Smooth muscle cell (in vitro differentiated cells): ENCODE measurements at regions not wholly inside any gene's neighbourhood (a gene's known extent, or its start where the extent isn't known, plus 50 kb on each side); places are given as distances from the start of the nearest gene placed in this dataset.

Experiments
- DNase-seq: peaks from one replicate; lab custom pipeline; 2025; ENCODE audit not compliant: unreplicated experiment; lab: John Stamatoyannopoulos, UW
- H2AFZ ChIP-seq: fragments of 200-600 bp; sonication (generic); 2 replicates; pipeline ENCODE4 v1.6.0; 2016; ENCODE audit warnings: antibody characterized with exemption, low read depth, mild to moderate bottlenecking
- H3F3A ChIP-seq: fragments of 200-600 bp; sonication (generic); 2 replicates; pipeline ENCODE4 v1.6.0; 2017; ENCODE audit warnings: antibody characterized with exemption, low read depth
- H3K27ac ChIP-seq: fragments of 200-600 bp; sonication (generic); 2 replicates; pipeline ENCODE4 v1.5.1; 2016; ENCODE audit warnings: low read depth, mild to moderate bottlenecking
- H3K27me3 ChIP-seq: fragments of 200-600 bp; sonication (generic); 2 replicates; pipeline ENCODE4 v1.6.1; 2016; ENCODE audit warnings: low read depth, mild to moderate bottlenecking
- H3K36me3 ChIP-seq: fragments of 200-600 bp; sonication (generic); 2 replicates; pipeline ENCODE4 v1.5.1; 2016; ENCODE audit warnings: low read depth
- H3K4me1 ChIP-seq: fragments of 200-600 bp; sonication (generic); 2 replicates; pipeline ENCODE4 v1.5.1; 2016; ENCODE audit warnings: low read depth
- H3K4me2 ChIP-seq: fragments of 200-600 bp; sonication (generic); 2 replicates; pipeline ENCODE4 v1.6.0; 2016; ENCODE audit warnings: mild to moderate bottlenecking
- H3K4me3 ChIP-seq: fragments of 200-600 bp; sonication (generic); 2 replicates; pipeline ENCODE4 v1.5.1; 2016; ENCODE audit warnings: mild to moderate bottlenecking
- H3K79me2 ChIP-seq: fragments of 200-600 bp; sonication (generic); 2 replicates; pipeline ENCODE4 v1.6.0; 2016; ENCODE audit warnings: low read depth, mild to moderate bottlenecking
- H3K9ac ChIP-seq: fragments of 200-600 bp; sonication (generic); 2 replicates; pipeline ENCODE4 v1.6.0; 2016; ENCODE audit warnings: low read depth
- H3K9me3 ChIP-seq: fragments of 200-600 bp; sonication (generic); replicated peaks from 2 replicates; pipeline ENCODE4 v1.5.1; 2016; ENCODE audit warnings: low read depth
- H4K20me1 ChIP-seq: fragments of 200-600 bp; sonication (generic); 2 replicates; pipeline ENCODE4 v1.6.0; 2016; ENCODE audit warnings: low read depth
- WGBS: methylation state at CpG from one replicate; pipeline ENCODE4 v1.1.7; 2016; ENCODE audit warnings: low lambda C conversion rate; 5-methylcytosine and 5-hydroxymethylcytosine counted together
- TF ChIP-seq, protein P1 (sequence below): fragments of 200-600 bp; sonication (generic); IDR thresholded peaks from 2 replicates; pipeline ENCODE4 v1.5.1; 2017; ENCODE audit warnings: borderline replicate concordance, mild to moderate bottlenecking, antibody characterized with exemption; ENCODE audit not compliant: insufficient read depth, poor library complexity, severe bottlenecking

DNA sequence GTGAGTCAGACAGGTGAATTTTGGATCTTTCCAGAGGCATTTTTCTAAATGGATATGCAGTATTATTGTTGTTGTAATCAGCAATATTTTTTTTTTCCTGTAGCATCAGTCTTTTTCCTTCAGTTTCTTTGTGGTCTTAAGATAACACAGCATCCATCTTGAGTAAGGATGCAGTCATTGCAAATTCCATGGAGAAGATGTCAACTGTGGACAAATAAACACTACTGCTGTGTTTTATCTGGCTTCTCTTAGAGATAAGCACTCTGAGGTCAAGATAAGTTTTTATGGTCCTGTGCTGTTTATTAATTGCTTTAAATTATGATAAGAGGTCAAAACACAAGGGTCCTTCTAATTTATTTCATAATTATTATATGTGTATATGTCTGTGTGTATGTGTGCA is 1255.7 kb downstream of the ADGRL3 start:
- TF ChIP-seq, protein P1, sequence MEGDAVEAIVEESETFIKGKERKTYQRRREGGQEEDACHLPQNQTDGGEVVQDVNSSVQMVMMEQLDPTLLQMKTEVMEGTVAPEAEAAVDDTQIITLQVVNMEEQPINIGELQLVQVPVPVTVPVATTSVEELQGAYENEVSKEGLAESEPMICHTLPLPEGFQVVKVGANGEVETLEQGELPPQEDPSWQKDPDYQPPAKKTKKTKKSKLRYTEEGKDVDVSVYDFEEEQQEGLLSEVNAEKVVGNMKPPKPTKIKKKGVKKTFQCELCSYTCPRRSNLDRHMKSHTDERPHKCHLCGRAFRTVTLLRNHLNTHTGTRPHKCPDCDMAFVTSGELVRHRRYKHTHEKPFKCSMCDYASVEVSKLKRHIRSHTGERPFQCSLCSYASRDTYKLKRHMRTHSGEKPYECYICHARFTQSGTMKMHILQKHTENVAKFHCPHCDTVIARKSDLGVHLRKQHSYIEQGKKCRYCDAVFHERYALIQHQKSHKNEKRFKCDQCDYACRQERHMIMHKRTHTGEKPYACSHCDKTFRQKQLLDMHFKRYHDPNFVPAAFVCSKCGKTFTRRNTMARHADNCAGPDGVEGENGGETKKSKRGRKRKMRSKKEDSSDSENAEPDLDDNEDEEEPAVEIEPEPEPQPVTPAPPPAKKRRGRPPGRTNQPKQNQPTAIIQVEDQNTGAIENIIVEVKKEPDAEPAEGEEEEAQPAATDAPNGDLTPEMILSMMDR, result no peak

GRCh38 chr4:62454535-62454934 is 1254.4 kb downstream of the ADGRL3 start:
- no peak overlapping the region for H3K27ac ChIP-seq
- no peaks in the 10 kb centered on the region for H3K9me3 ChIP-seq
- no peaks in the 10 kb centered on the region for H3K27me3 ChIP-seq
- no peak for DNase-seq
- no peaks in the 10 kb centered on the region for H3K36me3 ChIP-seq
- WGBS, result 86% methylated on average over 1 of the region's 1 CpG
- TF ChIP-seq, protein P1, result no peak
- H3K4me1 ChIP-seq, result no peaks in the 10 kb centered on the region
- H3K4me3 ChIP-seq, result no peak overlapping the region
- H3F3A ChIP-seq, result no peaks in the 10 kb centered on the region
- H3K79me2 ChIP-seq, result no peaks in the 10 kb centered on the region
- no peak overlapping the region for H3K9ac ChIP-seq
- no peaks in the 10 kb centered on the region for H4K20me1 ChIP-seq
- H3K4me2 ChIP-seq, result no peak overlapping the region
- H2AFZ ChIP-seq, result no peak overlapping the region

More for the DNA sequence above, 1255.7 kb downstream of the ADGRL3 start:
- H3K4me2 ChIP-seq, result no peak overlapping the region
- H3K4me3 ChIP-seq, result no peak overlapping the region
- no peaks in the 10 kb centered on the region for H4K20me1 ChIP-seq
- no peak overlapping the region for H2AFZ ChIP-seq
- H3K27me3 ChIP-seq, result no peaks in the 10 kb centered on the region
- no peaks in the 10 kb centered on the region for H3K36me3 ChIP-seq
- no peaks in the 10 kb centered on the region for H3K4me1 ChIP-seq
- no peak overlapping the region for H3K27ac ChIP-seq
- DNase-seq, result no peak
- H3F3A ChIP-seq, result no peaks in the 10 kb centered on the region
- H3K79me2 ChIP-seq, result no peaks in the 10 kb centered on the region
- H3K9me3 ChIP-seq, result no peaks in the 10 kb centered on the region
- H3K9ac ChIP-seq, result no peak overlapping the region

GRCh38 chr4:62450740-62451139 is 1250.6 kb downstream of the ADGRL3 start:
- H2AFZ ChIP-seq, result no peak overlapping the region
- no peak overlapping the region for H3K4me2 ChIP-seq
- H3K36me3 ChIP-seq, result no peaks in the 10 kb centered on the region
- no peaks in the 10 kb centered on the region for H3K9me3 ChIP-seq
- H3K9ac ChIP-seq, result no peak overlapping the region
- TF ChIP-seq, protein P1, result no peak
- H4K20me1 ChIP-seq, result no peaks in the 10 kb centered on the region
- H3F3A ChIP-seq, result no peaks in the 10 kb centered on the region
- no peak for DNase-seq
- no peaks in the 10 kb centered on the region for H3K27me3 ChIP-seq
- no peaks in the 10 kb centered on the region for H3K4me1 ChIP-seq
- no peak overlapping the region for H3K27ac ChIP-seq
- no peak overlapping the region for H3K4me3 ChIP-seq
- H3K79me2 ChIP-seq, result no peaks in the 10 kb centered on the region

- Histone ChIP-seq H3K9me3 (no peaks in the 10 kb centered on the region), H3K27me3 (no peaks in the 10 kb centered on the region), H3F3A (no peaks in the 10 kb centered on the region), H3K4me2 (no peak overlapping the region), H3K36me3 (no peaks in the 10 kb centered on the region), H3K79me2 (no peaks in the 10 kb centered on the region), H2AFZ (no peak overlapping the region), H3K4me3 (no peak overlapping the region), H3K27ac (no peak overlapping the region), H3K9ac (no peak overlapping the region), H3K4me1 (no peaks in the 10 kb centered on the region), H4K20me1 (no peaks in the 10 kb centered on the region)
- TF ChIP-seq, protein P1, result no peak
- DNase-seq, result no peak
- 69% methylated on average over 2 of the region's 2 CpGs for WGBS
Observed at GRCh38 chr4:62449538-62449937, 1249.4 kb downstream of the ADGRL3 start.
